HG03066 (cell line): ENCODE measurements at regions not wholly inside any gene's neighbourhood (a gene's known extent, or its start where the extent isn't known, plus 50 kb on each side); places are given as distances from the start of the nearest gene placed in this dataset.

Experiments
- ATAC-seq: cut with Tn5 transposase; IDR thresholded peaks from one replicate; pipeline ENCODE4 v1.9.1; 2021; ENCODE audit warnings: low read depth; ENCODE audit not compliant: unreplicated experiment

DNA sequence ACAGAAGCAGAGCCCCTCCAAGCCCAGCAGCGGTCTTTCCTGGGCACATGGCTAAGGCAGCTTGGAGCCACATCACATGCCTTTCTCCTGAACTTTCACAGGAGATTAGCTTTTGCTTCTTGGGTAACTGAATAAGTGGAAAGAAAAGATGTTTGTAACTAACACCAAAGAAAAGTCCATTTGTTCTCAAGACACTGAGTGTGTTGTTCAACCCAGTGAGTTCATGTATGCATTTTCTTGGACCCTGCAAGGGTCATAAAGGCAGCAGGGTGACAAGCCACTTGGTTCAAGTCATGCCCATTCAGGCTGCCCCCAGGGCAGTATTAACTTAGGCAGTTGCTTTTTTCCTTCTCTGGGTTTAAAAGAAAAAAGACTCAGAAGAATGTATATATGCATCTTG lies 203.4 kb downstream of the FAM76B start:
- no peak for ATAC-seq

DNA sequence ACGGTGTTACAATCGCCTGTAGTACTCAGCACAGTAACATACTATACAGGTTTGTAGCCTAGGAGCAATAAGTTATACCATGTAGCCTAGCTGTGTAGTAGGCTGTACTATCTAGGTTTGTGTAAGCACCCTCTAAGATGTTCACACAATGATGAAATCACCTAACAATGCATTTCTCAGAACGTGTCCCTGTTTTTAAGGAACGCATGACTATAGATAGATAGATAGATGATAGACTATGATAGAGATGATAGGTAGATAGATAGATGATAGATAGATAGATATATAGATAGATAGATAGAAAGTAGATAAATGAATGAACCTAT lies 203.9 kb downstream of the FAM76B start:
- no peak for ATAC-seq

- ATAC-seq, result no peak
Observed at GRCh38 chr11:95585069-95585751, 204.4 kb downstream of the FAM76B start.

GRCh38 chr11:95584589-95584988 lies 205.0 kb downstream of the FAM76B start:
- ATAC-seq, result peak; percentile 78

DNA sequence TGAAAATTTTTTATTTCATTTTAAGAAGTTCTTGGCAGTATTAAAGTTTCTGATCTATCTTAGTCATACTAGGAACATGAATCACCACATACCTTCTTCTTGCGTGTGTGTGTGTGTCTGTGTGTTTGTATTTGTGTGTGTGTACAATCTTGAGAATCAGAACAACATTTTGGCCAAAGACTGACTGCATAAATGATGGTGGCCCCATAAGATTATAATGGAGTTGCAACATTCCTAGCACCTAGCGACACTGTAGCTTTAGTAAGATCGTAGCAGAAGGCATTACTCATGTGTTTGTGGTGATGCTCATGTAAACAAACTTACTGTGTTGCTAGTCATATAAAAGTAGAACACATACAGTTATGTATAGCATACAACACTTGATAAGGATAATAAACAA lies 205.4 kb downstream of the FAM76B start:
- ATAC-seq, result no peak

DNA sequence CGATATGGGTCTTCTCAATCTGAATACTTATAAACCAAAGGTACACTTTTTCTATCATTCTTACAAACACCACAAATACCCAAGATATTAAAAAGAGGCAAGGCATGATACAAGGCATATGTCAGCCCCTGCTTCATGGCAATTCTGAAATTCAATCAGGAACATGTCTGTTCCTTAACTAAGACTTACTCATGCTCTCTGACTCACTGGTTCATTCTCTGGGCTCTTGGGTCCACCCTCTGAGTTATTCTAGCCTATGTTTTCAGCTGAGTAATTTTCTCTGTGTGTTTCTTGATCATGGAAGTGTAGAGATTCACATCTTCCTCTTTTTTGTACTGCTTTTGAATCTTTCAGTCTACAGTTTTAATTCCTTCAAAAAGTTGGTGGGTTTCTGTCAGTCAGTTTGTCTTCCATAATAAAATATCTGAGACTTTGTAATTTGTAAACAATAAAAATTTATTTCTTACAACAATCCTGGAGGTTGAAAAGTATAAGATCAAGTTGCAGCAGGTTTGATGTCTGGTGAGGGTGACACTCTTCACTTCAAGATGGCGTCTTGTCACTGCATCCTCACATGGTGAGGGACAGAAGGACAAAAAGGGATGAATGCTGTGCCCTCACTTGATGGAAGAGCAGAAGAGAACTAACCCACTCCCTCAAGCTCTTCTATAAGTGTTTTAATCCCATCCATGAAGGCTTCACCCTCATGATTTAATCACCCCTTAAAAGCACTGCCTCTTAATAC lies 211.7 kb downstream of the FAM76B start:
- no peak for ATAC-seq

DNA sequence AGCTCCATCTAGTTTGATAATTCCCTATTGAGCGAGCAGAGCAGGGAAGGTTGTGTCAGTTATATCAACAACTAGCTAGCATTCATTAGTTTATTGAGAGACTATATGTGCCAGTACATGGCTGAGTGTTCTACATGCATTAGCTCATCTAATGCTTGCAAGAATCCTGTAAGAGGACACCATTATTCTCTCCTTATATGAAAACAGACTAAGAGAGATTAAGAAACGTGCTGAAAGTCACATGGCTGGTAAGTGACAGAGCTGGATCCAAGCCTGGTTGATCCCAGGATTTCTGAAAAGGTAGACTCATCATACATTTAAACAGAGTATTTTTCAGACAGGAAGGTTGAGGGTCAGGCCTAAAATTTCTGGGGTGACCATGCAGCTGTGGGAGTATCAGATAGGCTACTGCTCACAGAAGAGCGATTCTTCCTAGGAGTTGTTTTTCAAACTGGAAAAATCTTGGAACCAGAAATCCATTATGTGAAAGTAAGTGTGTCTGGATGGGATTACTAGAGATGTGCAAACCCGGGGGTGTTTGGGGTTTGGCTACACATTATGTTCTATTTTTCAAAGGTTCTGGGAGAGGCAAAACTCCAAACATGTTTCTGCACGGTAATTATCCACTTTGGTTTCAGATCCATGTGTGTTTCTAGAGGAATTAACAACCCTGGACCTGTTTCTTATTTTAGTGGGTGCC lies 213.3 kb downstream of the FAM76B start:
- no peak for ATAC-seq

- ATAC-seq, result no peak
Observed at GRCh38 chr11:95575517-95575916, 214.1 kb downstream of the FAM76B start.

- ATAC-seq, result no peak
Observed at GRCh38 chr11:95571718-95572260, 217.8 kb downstream of the FAM76B start.

DNA sequence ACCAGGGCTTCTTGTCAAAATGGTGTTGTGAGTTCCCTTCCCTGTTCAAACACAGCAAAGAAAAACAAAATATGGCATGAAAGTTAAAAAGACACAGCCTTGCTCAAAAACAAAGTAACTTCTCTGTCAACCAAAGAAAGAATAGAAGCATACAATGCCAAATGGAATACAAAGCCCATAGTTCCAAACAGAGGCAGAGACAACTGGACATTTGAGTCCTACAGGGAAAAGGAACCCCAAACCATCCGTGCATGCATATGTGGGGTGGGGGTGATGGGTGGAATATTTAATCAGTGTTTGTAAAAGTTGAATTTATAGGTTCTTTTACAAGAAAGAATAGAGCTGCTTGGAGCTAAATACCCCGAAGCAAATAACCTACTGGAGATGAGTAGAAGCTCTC lies 218.7 kb downstream of the FAM76B start:
- no peak for ATAC-seq

DNA sequence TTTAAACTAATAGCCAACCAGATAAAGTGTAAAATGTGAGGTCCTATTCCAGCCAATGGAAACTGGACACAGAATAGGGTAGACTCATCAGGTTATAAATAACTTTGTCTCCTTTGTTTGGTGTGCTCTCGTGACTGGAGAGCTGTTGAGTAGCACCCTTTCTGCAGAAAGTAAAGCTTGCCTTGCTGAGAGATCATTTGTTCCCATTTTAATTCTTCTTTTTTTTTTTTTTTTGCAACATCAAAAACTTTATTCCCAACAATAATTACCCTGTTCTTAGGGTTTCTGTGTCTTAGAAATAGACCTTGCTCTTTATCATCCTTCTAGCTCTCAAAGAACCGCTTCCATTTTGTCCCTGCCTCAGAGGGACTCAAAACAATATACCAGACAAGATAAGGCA lies 220.4 kb downstream of the FAM76B start:
- no peak for ATAC-seq

DNA sequence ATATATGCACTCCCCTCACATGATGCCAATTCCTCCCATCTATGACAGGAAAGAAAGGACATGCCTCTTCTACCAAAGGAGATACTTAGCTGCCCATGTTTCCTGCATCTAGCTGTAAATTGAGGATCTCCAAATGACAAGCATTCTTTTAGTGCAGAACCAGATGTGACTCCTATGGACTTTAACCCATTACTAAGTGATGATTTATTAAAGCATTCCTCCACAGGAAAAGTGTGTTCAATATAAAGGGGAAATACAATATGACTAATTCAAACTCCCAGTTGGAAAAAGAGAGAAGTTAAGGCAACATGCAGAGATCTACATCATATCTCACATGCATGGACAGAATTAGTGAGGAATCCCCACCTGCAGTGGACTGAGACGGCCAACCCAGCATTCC lies 221.3 kb downstream of the FAM76B start:
- ATAC-seq, result no peak

- ATAC-seq, result no peak
Observed at GRCh38 chr11:95567685-95568084, 221.9 kb downstream of the FAM76B start.

GRCh38 chr11:95566211-95566610 lies 223.4 kb downstream of the FAM76B start:
- ATAC-seq, result no peak

DNA sequence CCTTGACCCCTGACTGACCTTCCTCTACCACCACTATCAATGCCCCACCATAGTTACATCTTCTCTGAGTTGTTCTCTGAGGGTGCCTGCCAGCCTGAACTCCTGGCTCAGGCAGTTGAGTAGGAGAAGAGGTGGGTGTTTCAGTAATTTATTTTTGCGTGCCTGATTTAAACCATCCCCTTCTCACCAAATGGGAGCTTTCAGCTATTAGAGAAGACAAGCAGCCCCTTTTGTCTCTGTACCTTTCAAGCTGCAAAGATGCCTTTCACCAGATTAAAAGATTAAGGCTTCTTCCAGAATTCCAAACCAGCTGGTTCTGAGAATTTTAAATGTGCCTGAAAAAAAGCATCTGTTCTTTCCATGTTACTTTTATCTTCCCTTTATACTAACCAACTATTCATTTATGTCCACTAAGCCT lies 223.8 kb downstream of the FAM76B start:
- no peak for ATAC-seq

- ATAC-seq, result no peak
Observed at GRCh38 chr11:95563859-95564258, 225.7 kb downstream of the FAM76B start.

- ATAC-seq, result no peak
Observed at GRCh38 chr11:95563173-95563572, 226.4 kb downstream of the FAM76B start.

DNA sequence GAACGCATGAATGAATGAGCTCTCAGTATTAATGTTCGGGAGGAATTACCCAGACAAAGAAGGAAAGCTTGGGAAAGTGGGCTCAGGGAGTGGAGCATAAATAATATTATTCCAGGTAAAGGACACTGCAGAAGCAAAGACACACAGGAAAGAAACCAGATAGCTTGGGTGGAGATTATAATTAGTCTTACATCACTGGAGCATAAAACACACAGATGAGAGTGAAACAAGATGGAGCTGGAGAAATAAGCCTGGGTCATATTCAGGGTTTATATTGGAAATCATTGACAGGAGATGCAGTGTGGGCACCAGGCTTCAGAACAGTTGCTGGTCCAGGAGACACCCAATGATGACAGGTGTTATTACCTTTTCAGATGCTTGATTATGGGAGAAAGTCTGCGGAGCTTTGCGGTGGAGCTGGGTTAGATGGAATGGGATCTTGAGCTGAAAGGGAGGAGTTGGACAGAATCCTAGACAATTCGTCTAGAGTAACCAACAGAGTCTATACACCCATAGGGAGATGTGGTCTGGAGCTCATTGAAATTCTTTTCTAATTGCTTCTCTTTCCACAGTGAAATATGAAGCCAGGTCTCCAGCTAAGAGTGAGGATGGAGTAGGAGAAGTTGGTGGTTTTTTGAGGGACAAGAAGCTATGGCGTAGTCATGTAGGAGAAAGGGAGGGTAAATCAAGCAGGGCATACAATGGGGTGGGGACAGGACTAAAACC lies 227.2 kb downstream of the FAM76B start:
- no peak for ATAC-seq

DNA sequence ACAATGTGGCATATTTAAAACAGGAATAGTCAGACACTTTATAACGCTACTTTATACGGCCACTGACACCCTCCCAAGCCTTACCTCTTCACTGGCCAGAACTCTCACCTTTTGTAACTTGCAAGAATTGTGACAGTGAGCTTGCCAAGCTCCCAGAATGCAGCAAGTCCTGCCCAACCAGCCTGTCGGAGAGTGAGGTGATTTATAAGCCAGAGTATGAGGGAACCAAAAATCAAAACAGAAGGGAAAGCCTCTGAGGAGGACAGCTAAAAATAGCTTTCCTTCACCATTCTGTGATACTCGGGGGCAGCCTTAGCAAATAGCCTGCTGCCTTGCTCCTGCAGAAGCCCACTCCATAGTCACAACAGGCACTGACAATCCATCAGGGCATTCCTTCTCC lies 229.7 kb downstream of the FAM76B start:
- ATAC-seq, result no peak

DNA sequence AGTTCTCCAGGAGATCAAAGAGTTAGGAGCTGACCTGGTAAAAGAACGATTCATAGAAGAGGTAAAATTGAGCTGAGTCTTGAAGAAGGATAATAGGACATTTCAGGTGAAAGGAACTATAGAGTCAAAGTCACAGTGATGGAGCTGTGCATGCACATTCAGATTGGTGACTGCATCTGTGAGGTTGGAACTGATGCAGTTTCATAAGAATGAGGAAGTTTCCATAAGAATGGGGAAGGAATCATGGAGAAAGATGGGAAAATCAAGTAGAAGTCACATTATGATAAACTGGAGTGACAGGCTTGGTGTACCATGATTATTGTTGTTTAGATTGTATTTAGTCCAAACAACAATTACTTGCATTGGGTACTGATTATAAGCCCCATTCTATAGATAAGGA lies 232.2 kb downstream of the FAM76B start:
- no peak for ATAC-seq
